Cardiac muscle cell (in vitro differentiated cells and primary cell): ENCODE measurements at regions not wholly inside any gene's neighbourhood (a gene's known extent, or its start where the extent isn't known, plus 50 kb on each side); places are given as distances from the start of the nearest gene placed in this dataset.

Experiments
- DNase-seq, 2 donors: peaks; one replicate each; pipeline versions ENCODE4 v3.0.0 to v3.0.0-alpha.2; 2010 to 2017; ENCODE audit warnings: low read depth in 1 of 2, low spot score in 1 of 2
- H3K27ac ChIP-seq: fragments of 200-600 bp; sonication (generic); 2 replicates; pipeline ENCODE4 v1.5.1; 2016
- H3K27me3 ChIP-seq: fragments of 200-600 bp; sonication (generic); 2 replicates; pipeline ENCODE4 v1.6.0; 2016; ENCODE audit warnings: control low read depth
- H3K36me3 ChIP-seq: fragments of 200-600 bp; sonication (generic); 2 replicates; pipeline ENCODE4 v1.5.1; 2016; ENCODE audit warnings: control low read depth
- H3K4me1 ChIP-seq: fragments of 200-600 bp; sonication (generic); 2 replicates; pipeline ENCODE4 v1.8.1; 2017; ENCODE audit warnings: low read depth, mild to moderate bottlenecking, mixed run types
- H3K4me3 ChIP-seq: fragments of 200-600 bp; sonication (generic); 2 replicates; pipeline ENCODE4 v1.5.1; 2016; ENCODE audit warnings: mild to moderate bottlenecking
- H3K9me3 ChIP-seq: fragments of 200-600 bp; sonication (generic); 2 replicates; pipeline ENCODE4 v1.5.1; 2017; ENCODE audit warnings: low read depth, mild to moderate bottlenecking, control low read depth
- TF ChIP-seq, protein P1 (sequence below): IDR thresholded peaks from 2 replicates; pipeline ENCODE4 v1.5.1; 2012; ENCODE audit warnings: low read depth, mild to moderate bottlenecking, low read length

DNA sequence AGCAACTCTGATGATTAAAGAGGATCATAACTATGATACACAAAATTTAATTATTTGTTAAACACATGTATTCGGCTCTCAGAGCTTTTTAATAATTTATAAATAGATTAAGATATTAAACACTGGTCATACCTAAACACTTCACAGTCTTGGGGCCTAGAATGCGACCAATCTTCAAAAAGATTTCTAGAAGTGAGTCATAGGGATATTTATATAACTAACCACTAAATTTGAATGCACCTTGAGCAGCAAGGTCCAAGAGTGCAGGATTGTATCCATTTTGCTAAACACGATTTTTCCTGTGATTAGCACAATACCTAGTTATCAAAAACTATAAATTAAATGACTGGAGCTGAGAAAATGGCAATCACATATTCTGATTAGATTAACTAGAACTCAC, 709.3 kb downstream of the EPHA7 start:
- no peak for DNase-seq
- Histone ChIP-seq H3K36me3 (no peaks in the 10 kb centered on the region), H3K9me3 (no peaks in the 10 kb centered on the region), H3K4me1 (no peaks in the 10 kb centered on the region), H3K27me3 (no peaks in the 10 kb centered on the region), H3K27ac (no peak overlapping the region), H3K4me3 (no peak overlapping the region)
- TF ChIP-seq, protein P1, sequence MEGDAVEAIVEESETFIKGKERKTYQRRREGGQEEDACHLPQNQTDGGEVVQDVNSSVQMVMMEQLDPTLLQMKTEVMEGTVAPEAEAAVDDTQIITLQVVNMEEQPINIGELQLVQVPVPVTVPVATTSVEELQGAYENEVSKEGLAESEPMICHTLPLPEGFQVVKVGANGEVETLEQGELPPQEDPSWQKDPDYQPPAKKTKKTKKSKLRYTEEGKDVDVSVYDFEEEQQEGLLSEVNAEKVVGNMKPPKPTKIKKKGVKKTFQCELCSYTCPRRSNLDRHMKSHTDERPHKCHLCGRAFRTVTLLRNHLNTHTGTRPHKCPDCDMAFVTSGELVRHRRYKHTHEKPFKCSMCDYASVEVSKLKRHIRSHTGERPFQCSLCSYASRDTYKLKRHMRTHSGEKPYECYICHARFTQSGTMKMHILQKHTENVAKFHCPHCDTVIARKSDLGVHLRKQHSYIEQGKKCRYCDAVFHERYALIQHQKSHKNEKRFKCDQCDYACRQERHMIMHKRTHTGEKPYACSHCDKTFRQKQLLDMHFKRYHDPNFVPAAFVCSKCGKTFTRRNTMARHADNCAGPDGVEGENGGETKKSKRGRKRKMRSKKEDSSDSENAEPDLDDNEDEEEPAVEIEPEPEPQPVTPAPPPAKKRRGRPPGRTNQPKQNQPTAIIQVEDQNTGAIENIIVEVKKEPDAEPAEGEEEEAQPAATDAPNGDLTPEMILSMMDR, result no peak

DNA sequence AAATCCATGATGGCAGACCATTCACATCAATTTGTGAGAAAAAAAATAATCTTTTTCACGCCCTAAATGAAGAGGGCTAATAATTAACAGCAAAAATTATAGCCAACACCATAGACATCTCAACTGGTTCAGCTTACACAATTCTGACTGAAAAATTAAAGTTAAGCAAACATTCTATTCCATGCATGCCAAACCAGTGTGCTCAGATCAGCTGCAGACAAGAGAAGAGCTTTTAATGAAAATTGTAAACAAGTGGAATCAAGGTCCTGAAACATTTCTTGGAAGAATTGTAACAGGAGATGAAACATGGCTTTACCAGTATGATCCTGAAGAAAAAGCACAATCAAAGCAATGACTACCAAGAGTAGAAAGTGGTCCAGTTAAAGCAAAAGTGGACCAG, 710.4 kb downstream of the EPHA7 start:
- H3K27me3 ChIP-seq, result no peaks in the 10 kb centered on the region
- TF ChIP-seq, protein P1, result no peak
- DNase-seq, result no peak
- H3K4me3 ChIP-seq, result no peak overlapping the region
- H3K27ac ChIP-seq, result no peak overlapping the region
- H3K4me1 ChIP-seq, result no peaks in the 10 kb centered on the region
- no peaks in the 10 kb centered on the region for H3K36me3 ChIP-seq
- H3K9me3 ChIP-seq, result no peaks in the 10 kb centered on the region

DNA sequence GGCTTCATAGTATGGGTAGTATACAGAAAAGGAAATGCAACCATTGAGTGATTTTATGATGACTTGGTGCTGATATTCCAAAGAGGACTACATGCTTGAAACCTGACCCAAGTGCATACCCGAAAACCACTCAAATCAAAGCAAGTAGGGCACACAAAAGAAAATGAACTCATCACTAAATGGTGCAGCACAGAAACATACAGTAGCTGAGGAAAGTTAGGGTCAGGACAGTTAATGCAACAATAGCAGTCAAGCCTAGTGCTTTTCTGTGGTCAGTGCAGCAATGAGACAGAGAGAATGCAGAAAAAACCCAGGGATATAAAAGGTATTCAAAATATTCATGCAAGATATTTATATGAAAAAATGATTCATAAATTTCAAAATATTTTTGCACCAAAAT, 711.1 kb downstream of the EPHA7 start:
- Histone ChIP-seq H3K27ac (no peak overlapping the region), H3K4me1 (no peaks in the 10 kb centered on the region), H3K36me3 (no peaks in the 10 kb centered on the region), H3K27me3 (no peaks in the 10 kb centered on the region), H3K4me3 (no peak overlapping the region), H3K9me3 (no peaks in the 10 kb centered on the region)
- TF ChIP-seq, protein P1, result no peak
- no peak for DNase-seq

DNA sequence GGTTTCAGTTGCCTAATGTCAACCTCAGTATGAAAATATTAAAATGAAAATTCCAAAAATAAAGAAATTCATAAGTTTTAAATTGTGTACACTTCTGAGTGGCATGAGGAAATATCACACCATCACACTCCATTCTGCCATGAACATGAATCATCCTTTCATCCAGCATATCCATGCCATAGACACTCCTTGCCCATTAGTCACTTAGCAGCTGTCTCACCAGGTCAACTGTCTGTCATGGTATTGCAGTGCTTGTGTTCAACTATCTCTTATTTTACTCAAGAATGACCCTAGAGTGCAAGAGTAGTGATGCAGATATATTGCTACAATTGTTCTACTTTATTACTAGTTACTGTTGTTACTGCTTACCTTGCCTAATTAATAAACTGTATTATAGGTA, 712.4 kb downstream of the EPHA7 start:
- Histone ChIP-seq H3K4me1 (no peaks in the 10 kb centered on the region), H3K27ac (no peak overlapping the region), H3K27me3 (no peaks in the 10 kb centered on the region), H3K36me3 (no peaks in the 10 kb centered on the region), H3K9me3 (no peaks in the 10 kb centered on the region), H3K4me3 (no peak overlapping the region)
- no peak for DNase-seq
- TF ChIP-seq, protein P1, result no peak

DNA sequence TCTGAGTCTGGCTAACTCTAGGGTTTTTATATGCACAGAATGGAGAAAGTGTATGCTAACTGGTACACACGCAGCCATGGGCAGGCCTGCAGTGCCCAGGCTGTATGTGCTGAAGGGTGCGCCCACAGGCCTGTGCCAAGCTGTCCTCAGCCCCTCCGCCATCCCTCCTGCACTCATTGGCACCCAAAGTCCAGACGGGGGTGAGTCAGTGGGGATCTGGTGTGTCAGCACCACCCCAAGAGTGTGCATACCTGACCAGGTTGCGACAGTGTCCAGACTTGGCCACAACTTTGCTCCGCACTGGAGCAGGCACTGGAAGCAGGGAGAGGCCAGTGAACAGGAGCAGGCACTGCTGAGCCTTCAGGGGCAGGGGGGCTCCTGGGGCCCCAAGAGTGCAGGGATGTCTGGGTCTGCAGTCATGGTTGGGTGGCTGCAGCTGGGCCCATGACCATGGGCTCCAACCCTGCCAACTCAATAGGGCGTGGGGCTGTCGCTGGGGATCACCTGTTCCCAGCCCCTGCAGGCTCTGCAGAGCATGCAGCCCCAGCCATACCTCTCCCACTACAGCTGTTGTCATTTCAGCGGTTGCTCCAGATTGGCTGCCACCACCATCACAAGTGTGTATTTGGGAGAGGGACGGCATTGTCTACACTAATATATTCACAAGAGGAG, 717.8 kb downstream of the EPHA7 start:
- DNase-seq, result no peak
- Histone ChIP-seq H3K9me3 (no peaks in the 10 kb centered on the region), H3K36me3 (no peaks in the 10 kb centered on the region), H3K4me3 (no peak overlapping the region), H3K27me3 (no peaks in the 10 kb centered on the region), H3K27ac (no peak overlapping the region), H3K4me1 (no peaks in the 10 kb centered on the region)
- TF ChIP-seq, protein P1, result no peak
